H4 (cell line): ENCODE measurements at regions not wholly inside any gene's neighbourhood (a gene's known extent, or its start where the extent isn't known, plus 50 kb on each side); places are given as distances from the start of the nearest gene placed in this dataset.

Source experiments
- DNase-seq: peaks from one replicate; pipeline ENCODE4 v3.0.0-alpha.2; 2015; ENCODE audit warnings: low spot score

- no peak for DNase-seq
Observed at GRCh38 chr12:116483959-116484750, 75.0 kb upstream of the MAP1LC3B2 start.

DNA sequence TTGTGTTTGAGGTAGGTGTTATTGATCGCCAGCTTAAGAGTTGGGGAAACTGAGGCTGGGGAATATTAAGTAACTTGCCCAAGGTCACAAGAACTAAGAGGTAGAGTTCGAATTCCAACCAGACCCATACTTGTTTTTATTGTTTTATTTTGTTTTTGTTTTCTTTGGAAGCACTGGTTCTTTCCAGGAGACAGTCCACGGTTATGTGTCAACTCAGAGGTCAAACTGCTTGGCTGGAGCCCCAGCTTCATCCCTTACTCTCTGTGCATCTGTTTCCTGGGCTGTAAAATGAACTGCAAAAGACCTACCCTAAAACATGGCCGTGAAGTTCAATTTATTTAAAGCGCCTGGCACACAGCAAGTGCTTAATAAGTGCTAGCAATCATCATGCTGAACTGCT, 74.4 kb upstream of the MAP1LC3B2 start:
- DNase-seq = no peak

- DNase-seq = no peak
Observed at GRCh38 chr12:116489116-116489515, 70.1 kb upstream of the MAP1LC3B2 start.

DNA sequence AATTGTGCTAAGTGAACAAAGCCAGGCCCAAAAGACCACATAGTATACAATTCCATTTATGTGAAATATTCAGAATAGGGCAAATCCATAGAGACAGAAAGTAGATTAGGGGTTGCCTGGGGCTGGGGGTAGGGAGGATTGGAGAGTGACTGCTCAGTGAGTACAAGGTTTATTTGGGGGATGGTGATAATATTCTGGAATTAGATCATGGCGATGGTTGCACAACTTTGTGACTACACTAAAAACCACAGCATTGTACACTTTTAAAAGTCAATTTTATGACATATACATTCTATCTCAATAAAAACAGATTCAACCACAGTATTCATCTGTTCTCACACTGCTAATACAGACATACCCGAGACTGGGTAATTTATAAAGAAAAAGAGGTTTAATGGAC, 68.7 kb upstream of the MAP1LC3B2 start:
- no peak for DNase-seq

DNA sequence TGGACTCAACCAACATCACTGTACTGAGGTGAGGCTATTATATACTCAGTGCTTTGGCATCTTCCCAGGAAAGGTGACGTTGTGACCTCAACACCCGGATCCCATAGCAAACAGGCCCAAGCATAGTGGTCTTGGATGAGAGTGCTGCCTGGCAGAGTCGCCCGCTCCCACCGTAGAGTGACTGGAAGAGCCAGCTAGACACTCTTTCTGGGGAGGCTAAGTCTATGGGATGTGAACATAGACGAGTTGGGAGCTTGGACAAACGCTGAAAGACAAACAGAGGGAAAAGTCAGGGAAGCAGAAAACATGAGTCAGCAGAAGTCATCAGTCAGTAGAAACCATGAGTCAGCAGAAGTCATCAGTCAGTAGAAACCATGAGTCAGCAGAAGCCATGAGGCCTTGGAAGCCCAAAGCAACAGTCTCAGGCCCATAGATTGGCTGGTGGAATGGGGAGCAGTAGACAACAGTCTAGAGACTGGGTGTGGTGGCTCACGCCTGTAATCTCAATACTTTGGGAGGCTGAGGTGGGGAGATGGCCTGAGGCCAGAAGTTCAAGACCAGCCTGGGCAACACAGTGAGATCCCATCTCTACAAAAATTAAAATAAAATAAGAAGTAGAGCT, 66.4 kb upstream of the MAP1LC3B2 start:
- peak; percentile 82 for DNase-seq

DNA sequence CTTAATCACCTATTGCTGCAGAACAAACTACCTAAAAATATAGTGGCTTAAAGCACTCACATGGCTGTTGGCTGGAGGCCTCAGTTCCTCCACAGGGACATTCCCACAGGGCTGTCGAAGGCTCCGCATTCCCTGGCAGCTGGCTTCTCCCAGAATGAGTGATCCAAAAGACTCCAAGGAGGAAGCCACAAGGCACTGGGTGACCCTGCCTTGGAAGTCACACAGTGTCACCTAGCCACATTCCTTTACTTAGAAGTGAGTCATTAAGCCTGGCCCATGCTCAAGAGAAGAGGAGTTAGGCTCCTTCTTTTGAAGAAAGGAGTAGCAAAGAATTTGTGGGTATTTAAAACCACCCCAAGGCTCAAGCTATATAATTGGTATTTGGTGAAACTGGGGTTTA, 63.9 kb upstream of the MAP1LC3B2 start:
- peak; percentile 69 for DNase-seq

- no peak for DNase-seq
Observed at GRCh38 chr12:116497051-116497591, 62.1 kb upstream of the MAP1LC3B2 start.

GRCh38 chr12:116498471-116498870, 60.7 kb upstream of the MAP1LC3B2 start:
- DNase-seq = no peak

GRCh38 chr12:116502141-116502725, 56.9 kb upstream of the MAP1LC3B2 start:
- no peak for DNase-seq

GRCh38 chr12:116502989-116503496, 56.1 kb upstream of the MAP1LC3B2 start:
- no peak for DNase-seq

DNA sequence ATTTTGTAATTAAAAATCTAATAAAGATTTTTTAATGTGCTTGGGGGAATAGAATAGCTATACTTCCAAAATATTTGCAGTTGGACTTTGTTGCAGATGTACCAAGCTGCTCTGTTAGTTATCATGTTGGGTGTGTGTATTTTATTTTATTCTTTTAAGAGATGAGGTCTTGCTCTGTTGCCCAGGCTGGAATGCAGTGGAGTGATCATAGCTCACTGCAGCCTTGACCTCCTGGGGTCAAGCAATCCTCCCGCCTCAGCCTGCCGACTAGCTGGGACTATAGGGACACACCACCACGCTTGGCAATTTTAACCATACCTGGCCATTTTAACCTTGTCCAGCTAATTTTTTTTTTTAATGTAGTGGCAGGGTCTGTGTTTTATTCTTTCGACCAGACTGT, 54.7 kb upstream of the MAP1LC3B2 start:
- DNase-seq = no peak

GRCh38 chr12:116506697-116507064, 52.5 kb upstream of the MAP1LC3B2 start:
- DNase-seq = no peak

- no peak for DNase-seq
Observed at GRCh38 chr12:116508145-116509121, 50.7 kb upstream of the MAP1LC3B2 start.
